GM21423 (cell line): ENCODE measurements at regions not wholly inside any gene's neighbourhood (a gene's known extent, or its start where the extent isn't known, plus 50 kb on each side); places are given as distances from the start of the nearest gene placed in this dataset.
"Not testable (repeated sequence)": the region's sequence is repeated elsewhere in the genome, so short reads cannot be mapped to it uniquely, and the experiment has no call there.

Experiments used
- ATAC-seq: cut with Tn5 transposase; IDR thresholded peaks from one replicate; pipeline ENCODE4 v1.9.1; 2021; ENCODE audit warnings: mild to moderate bottlenecking, moderate library complexity; ENCODE audit not compliant: unreplicated experiment

GRCh38 chr5:15106530-15107283 lies 235.1 kb upstream of the ANKH start:
- ATAC-seq = no peak

- ATAC-seq = peak; percentile 76
Measured at GRCh38 chr5:15105799-15106393, 234.3 kb upstream of the ANKH start.

GRCh38 chr5:15103864-15104263 lies 232.3 kb upstream of the ANKH start:
- no peak for ATAC-seq

GRCh38 chr5:15103130-15103529 lies 231.6 kb upstream of the ANKH start:
- no peak for ATAC-seq

GRCh38 chr5:15097552-15097951 lies 226.0 kb upstream of the ANKH start:
- ATAC-seq = no peak

GRCh38 chr5:15096686-15097085 lies 225.1 kb upstream of the ANKH start:
- ATAC-seq = not testable (repeated sequence)

- no peak for ATAC-seq
Measured at GRCh38 chr5:15092801-15093200, 221.2 kb upstream of the ANKH start.

GRCh38 chr5:15085671-15086070 lies 214.1 kb upstream of the ANKH start:
- ATAC-seq = no peak

GRCh38 chr5:15082096-15082495 lies 210.5 kb upstream of the ANKH start:
- no peak for ATAC-seq

- ATAC-seq = no peak
Measured at GRCh38 chr5:15080219-15080618, 208.6 kb upstream of the ANKH start.

- ATAC-seq = no peak
Measured at GRCh38 chr5:15079566-15079965, 208.0 kb upstream of the ANKH start.

- ATAC-seq = no peak
Measured at GRCh38 chr5:15074651-15075050, 203.1 kb upstream of the ANKH start.

GRCh38 chr5:15073453-15073852 lies 201.9 kb upstream of the ANKH start:
- ATAC-seq = no peak

- ATAC-seq = no peak
Measured at GRCh38 chr5:15070907-15071306, 199.3 kb upstream of the ANKH start.

GRCh38 chr5:15069407-15069905 lies 197.9 kb upstream of the ANKH start:
- ATAC-seq = no peak

- no peak for ATAC-seq
Measured at GRCh38 chr5:15065091-15065490, 193.5 kb upstream of the ANKH start.

- no peak for ATAC-seq
Measured at GRCh38 chr5:15064396-15064795, 192.8 kb upstream of the ANKH start.

- no peak for ATAC-seq
Measured at GRCh38 chr5:15056988-15057592, 185.5 kb upstream of the ANKH start.

GRCh38 chr5:15044521-15044920 lies 172.9 kb upstream of the ANKH start:
- ATAC-seq = no peak

- no peak for ATAC-seq
Measured at GRCh38 chr5:15037247-15037908, 165.8 kb upstream of the ANKH start.

GRCh38 chr5:15034379-15034778 lies 162.8 kb upstream of the ANKH start:
- no peak for ATAC-seq

- no peak for ATAC-seq
Measured at GRCh38 chr5:15031180-15031579, 159.6 kb upstream of the ANKH start.
